Activated gamma-delta T cell treated with anti-CD3 and anti-CD28 coated beads, Interleukin-2, amount 50 U/mL, for 16 hours (primary cell): ENCODE measurements at regions not wholly inside any gene's neighbourhood (a gene's known extent, or its start where the extent isn't known, plus 50 kb on each side); places are given as distances from the start of the nearest gene placed in this dataset.

Experiments
- DNase-seq: peaks from one replicate; pipeline ENCODE4 v3.0.0-alpha.2; 2020; ENCODE audit warnings: low read depth

DNA sequence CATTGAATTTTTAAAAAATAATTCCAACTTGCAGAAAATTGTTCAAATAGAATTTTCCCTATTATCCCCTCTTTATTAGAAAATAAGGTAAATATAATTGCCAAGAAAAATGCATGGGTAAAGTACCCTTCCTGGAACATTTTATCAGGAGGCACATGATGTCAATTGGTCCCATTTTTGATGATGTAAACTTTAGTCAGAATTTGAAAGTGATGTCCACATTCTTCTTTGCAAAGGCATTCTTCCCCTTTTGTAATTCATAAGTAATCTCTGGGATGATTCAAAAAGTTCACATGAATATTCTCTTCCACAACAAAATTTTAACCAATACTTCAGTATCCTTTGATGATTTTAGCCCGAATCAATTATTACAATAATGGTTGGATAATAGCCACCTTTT is 86.9 kb upstream of the ANO3 start:
- DNase-seq = no peak

DNA sequence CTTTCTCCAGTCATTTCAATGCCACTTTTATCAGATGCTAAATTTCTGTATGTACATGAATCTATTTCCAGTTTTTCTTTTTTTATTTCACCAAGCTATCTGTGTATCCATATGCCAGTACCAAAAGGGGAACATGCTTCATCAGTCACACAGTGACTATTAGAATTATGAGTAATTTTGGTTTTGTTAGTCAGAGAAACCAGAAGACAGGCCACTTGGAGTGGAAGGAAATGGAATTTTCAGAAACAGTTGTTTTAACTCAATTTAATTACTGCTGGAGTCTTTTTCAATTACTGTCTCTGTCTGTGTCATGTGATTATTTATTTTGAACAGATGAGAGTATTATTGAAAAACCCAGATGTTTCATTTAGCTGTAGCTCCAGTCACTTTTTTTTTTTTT is 84.6 kb upstream of the ANO3 start:
- DNase-seq = no peak

DNA sequence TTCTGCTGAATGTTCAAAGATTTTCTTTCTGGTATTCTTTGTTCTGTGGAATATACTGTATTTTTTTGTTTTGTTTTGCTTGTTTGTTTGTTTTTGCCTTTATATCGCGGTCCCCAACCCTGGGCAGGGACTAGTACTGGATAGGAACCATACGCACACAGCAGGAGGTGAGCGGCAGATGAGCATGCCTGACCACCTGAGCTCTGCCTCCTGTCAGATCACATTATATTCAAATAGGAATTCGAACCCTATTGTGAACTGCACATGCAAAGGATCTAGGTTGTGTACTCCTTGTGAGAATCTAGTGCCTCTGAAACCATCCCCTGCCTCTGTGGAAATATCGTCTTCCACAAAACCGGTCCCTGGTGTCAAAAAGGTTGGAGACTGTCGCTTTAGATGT is 83.3 kb upstream of the ANO3 start:
- DNase-seq = no peak

DNA sequence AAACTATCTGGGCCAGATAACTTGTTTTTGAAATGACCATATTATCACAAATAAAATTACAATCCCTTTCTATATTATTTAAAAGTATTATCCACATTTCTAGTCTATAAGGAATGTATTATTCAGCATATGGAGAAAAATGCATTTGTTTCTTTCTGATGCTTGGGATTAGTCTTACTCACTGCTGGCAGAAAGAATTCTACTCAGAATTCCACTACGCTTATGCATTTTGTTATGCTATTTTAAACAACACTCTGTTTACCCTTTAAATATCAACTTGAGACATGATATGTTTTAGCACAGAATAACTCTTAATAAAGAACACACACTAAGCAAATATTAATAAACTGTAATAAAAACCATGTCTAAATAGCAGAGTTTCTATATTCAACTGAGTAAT is 77.6 kb upstream of the ANO3 start:
- DNase-seq = no peak

DNA sequence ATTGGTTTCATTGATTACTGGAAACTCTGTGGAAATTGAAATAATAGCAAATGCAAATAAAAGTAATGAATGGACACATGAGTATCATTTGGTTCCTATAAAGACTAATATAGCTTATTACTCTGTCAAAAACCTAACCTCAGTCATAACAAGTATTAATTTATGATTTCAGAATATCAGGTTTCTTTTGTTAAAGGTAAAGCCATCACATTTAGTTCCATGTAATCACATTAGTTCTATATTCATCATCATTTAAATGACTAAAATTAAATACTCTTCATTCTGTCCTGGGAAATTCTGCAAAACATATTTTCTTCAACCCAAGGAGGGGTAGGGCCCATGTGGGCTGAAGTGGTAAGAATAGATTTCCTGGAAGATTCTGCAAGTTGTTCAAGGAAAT is 68.2 kb upstream of the ANO3 start:
- no peak for DNase-seq

DNA sequence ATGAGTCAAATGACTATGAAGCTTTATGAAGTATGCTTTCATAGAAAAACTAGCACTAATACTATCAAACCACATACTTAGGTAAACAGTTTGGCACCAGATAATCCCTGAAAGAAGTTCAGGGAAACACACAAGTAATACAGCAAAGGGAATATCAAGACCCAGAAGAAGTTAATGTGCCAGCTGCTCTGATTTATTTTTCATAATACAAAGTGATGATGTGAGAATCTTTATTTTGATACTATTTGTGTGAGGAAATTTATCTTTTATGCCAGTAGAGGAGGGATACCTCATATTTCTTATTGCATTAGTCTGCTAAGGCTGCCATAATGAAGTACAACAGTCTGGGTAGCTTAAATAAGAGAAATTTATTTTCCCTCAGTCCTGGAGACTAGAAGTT is 67.7 kb upstream of the ANO3 start:
- DNase-seq = no peak

DNA sequence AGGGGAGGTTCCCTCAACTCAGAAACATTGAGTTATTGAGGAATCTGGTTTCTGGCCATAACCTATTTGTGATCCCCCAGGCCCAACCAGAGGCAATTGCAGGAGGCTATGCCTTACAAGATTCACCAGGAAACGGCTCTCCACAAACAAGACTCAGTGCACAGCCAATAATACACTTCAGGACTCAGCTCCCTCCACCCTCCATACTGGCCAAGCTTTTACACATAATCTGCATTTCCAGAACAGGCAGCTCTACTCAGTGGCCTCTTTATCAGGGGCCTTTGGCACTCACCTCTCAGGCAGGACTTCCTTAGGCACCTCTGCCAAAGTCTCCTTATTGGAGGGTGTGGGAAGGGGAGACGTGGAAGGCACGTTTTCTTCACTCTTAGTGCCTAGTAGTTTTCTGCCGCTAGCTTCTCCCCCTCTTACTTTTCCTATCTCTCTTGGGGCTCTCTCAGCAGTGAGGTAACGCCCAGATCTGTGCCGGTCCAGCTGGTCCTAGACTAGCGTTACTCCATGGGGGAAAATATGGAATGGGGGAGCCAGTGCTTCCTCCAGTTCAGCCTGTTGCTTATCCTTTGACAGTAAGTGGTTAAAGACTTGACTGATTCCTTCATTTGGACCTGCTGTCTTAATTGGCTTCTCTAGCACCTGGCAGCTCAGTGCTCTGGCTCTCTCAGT is 62.8 kb upstream of the ANO3 start:
- no peak for DNase-seq

GRCh38 chr11:26271666-26272065 is 60.3 kb upstream of the ANO3 start:
- no peak for DNase-seq

- peak; percentile 12 for DNase-seq
Measured at GRCh38 chr11:26276798-26277424, 55.0 kb upstream of the ANO3 start.

DNA sequence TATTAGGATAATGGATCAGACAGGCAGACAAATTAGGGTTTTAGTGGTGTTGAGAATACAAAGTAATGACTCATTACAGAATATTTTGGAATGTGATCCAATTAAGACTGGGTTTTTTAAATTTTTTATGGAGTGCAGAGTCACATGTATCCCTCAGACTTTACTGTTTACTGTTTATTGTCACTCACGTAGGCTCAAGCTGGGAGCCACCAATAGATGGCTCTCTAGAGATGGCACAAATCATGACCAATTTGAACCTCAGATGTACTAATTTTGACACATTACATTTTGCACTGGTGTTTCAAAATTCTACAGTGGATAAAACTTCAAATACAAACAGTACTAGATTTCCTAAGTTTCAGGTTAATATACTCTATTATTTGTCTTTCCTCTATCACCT is 53.6 kb upstream of the ANO3 start:
- DNase-seq = no peak
